ENCODE measurements at regions not wholly inside any gene's neighbourhood (a gene's known extent, or its start where the extent isn't known, plus 50 kb on each side); places are given as distances from the start of the nearest gene placed in this dataset.

- TF ChIP-seq CTCF (IDR thresholded peaks at IDR 0.05 in 2 of 3, conservative IDR thresholded peaks at IDR 0.05 in 1 of 3; ENCODE audit: control insufficient read depth in 2 of 3, extremely low read depth in 1 of 3, insufficient read depth in 1 of 3, low read depth in 3 of 3, low read length in 3 of 3) (no peak), RELA (IDR thresholded peaks at IDR 0.05; ENCODE audit: borderline replicate concordance, partially characterized antibody) (no peak), POLR2AphosphoS5 (IDR thresholded peaks at IDR 0.05; ENCODE audit: low read length) (no peak), FOXM1 (IDR thresholded peaks at IDR 0.05; ENCODE audit: low read depth, low read length) (no peak), CHD1 (IDR thresholded peaks at IDR 0.05; ENCODE audit: low read depth, low read length) (no peak), KDM1A (IDR thresholded peaks at IDR 0.05; ENCODE audit: borderline replicate concordance) (no peak), TCF12 (IDR thresholded peaks at IDR 0.05; ENCODE audit: low read depth, low read length) (no peak), POLR2A (IDR thresholded peaks at IDR 0.05; ENCODE audit: low read depth, low read length) (no peak), CREM (IDR thresholded peaks at IDR 0.05; ENCODE audit: low read depth) (no peak), CHD4 (IDR thresholded peaks at IDR 0.05) (no peak), USF2 (IDR thresholded peaks at IDR 0.05; ENCODE audit: borderline replicate concordance, low read depth, low read length) (no peak), SIX5 (IDR thresholded peaks at IDR 0.05; ENCODE audit: low read depth, low read length, severe bottlenecking) (no peak)
- TF ChIP-seq, protein P1, sequence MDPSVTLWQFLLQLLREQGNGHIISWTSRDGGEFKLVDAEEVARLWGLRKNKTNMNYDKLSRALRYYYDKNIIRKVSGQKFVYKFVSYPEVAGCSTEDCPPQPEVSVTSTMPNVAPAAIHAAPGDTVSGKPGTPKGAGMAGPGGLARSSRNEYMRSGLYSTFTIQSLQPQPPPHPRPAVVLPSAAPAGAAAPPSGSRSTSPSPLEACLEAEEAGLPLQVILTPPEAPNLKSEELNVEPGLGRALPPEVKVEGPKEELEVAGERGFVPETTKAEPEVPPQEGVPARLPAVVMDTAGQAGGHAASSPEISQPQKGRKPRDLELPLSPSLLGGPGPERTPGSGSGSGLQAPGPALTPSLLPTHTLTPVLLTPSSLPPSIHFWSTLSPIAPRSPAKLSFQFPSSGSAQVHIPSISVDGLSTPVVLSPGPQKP (IDR thresholded peaks at IDR 0.05; ENCODE audit: low read depth, low read length): no peak
- TF ChIP-seq, protein P2, sequence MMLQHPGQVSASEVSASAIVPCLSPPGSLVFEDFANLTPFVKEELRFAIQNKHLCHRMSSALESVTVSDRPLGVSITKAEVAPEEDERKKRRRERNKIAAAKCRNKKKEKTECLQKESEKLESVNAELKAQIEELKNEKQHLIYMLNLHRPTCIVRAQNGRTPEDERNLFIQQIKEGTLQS (IDR thresholded peaks at IDR 0.05; ENCODE audit: borderline replicate concordance, extremely low read depth, low read depth, low read length): no peak
These were observed 173.9 kb upstream of the SNX7 start for GRCh38 chr1:98487620-98488019.

Measured in GM12878 (cell line).